ENCODE measurements at regions not wholly inside any gene's neighbourhood (a gene's known extent, or its start where the extent isn't known, plus 50 kb on each side); places are given as distances from the start of the nearest gene placed in this dataset.
"Not testable (repeated sequence)": the region's sequence is repeated elsewhere in the genome, so short reads cannot be mapped to it uniquely, and the experiment has no call there.

GRCh38 chr5:15191012-15191411 lies 309.0 kb upstream of the FBXL7 start:
- no peak for DNase-seq

GRCh38 chr5:15183520-15183919 lies 311.9 kb upstream of the ANKH start:
- no peak for DNase-seq

- no peak for DNase-seq
These were observed 298.6 kb upstream of the ANKH start for GRCh38 chr5:15170173-15170572.

GRCh38 chr5:15168358-15168757 lies 296.8 kb upstream of the ANKH start:
- no peak for DNase-seq

- DNase-seq, result no peak
These were observed 288.5 kb upstream of the ANKH start for GRCh38 chr5:15160091-15160490.

GRCh38 chr5:15159606-15160005 lies 288.0 kb upstream of the ANKH start:
- DNase-seq, result no peak

GRCh38 chr5:15142458-15142857 lies 270.9 kb upstream of the ANKH start:
- DNase-seq, result no peak

- no peak for DNase-seq
These were observed 265.8 kb upstream of the ANKH start for GRCh38 chr5:15137414-15137813.

- no peak for DNase-seq
These were observed 264.1 kb upstream of the ANKH start for GRCh38 chr5:15135661-15136060.

GRCh38 chr5:15133456-15133965 lies 261.9 kb upstream of the ANKH start:
- DNase-seq, result no peak

GRCh38 chr5:15132816-15133405 lies 261.3 kb upstream of the ANKH start:
- no peak for DNase-seq

- no peak for DNase-seq
These were observed 260.3 kb upstream of the ANKH start for GRCh38 chr5:15131909-15132308.

- DNase-seq, result no peak
These were observed 253.4 kb upstream of the ANKH start for GRCh38 chr5:15124871-15125568.

- no peak for DNase-seq
These were observed 252.9 kb upstream of the ANKH start for GRCh38 chr5:15124461-15124860.

GRCh38 chr5:15117688-15118087 lies 246.1 kb upstream of the ANKH start:
- no peak for DNase-seq

- DNase-seq, result no peak
These were observed 245.4 kb upstream of the ANKH start for GRCh38 chr5:15116996-15117395.

GRCh38 chr5:15106530-15107283 lies 235.1 kb upstream of the ANKH start:
- no peak for DNase-seq

GRCh38 chr5:15105799-15106393 lies 234.3 kb upstream of the ANKH start:
- DNase-seq, result peak; percentile 21

GRCh38 chr5:15103864-15104263 lies 232.3 kb upstream of the ANKH start:
- DNase-seq, result no peak

- no peak for DNase-seq
These were observed 231.6 kb upstream of the ANKH start for GRCh38 chr5:15103130-15103529.

- no peak for DNase-seq
These were observed 226.0 kb upstream of the ANKH start for GRCh38 chr5:15097552-15097951.

GRCh38 chr5:15096686-15097085 lies 225.1 kb upstream of the ANKH start:
- not testable (repeated sequence) for DNase-seq

- DNase-seq, result no peak
These were observed 221.2 kb upstream of the ANKH start for GRCh38 chr5:15092801-15093200.

- DNase-seq, result no peak
These were observed 214.1 kb upstream of the ANKH start for GRCh38 chr5:15085671-15086070.

Measured in stimulated activated CD4-positive, alpha-beta T cell treated with anti-CD3 and anti-CD28 coated beads, Interleukin-1b, Interleukin-23, amount 100 ng/mL, for 48 hours (primary cell).